GM21423 (cell line): ENCODE measurements at regions not wholly inside any gene's neighbourhood (a gene's known extent, or its start where the extent isn't known, plus 50 kb on each side); places are given as distances from the start of the nearest gene placed in this dataset.
"Not testable (repeated sequence)": the region's sequence is repeated elsewhere in the genome, so short reads cannot be mapped to it uniquely, and the experiment has no call there.

Source experiments
- ATAC-seq: cut with Tn5 transposase; IDR thresholded peaks from one replicate; pipeline ENCODE4 v1.9.1; 2021; ENCODE audit warnings: mild to moderate bottlenecking, moderate library complexity; ENCODE audit not compliant: unreplicated experiment

- no peak for ATAC-seq
Observed at GRCh38 chr10:114872519-114873087, 51.0 kb downstream of the FHIP2A start.

- ATAC-seq = peak; percentile 63
Observed at GRCh38 chr10:114874827-114875411, 53.3 kb downstream of the FHIP2A start.

GRCh38 chr10:114875590-114876081, 54.1 kb downstream of the FHIP2A start:
- not testable (repeated sequence) for ATAC-seq

GRCh38 chr10:114876169-114876568, 54.6 kb downstream of the FHIP2A start:
- ATAC-seq = no peak

- ATAC-seq = peak; percentile 80
Observed at GRCh38 chr10:114876602-114877300, 55.2 kb downstream of the FHIP2A start.

GRCh38 chr10:114877301-114877644, 55.7 kb downstream of the FHIP2A start:
- no peak for ATAC-seq

GRCh38 chr10:114879093-114879492, 57.5 kb downstream of the FHIP2A start:
- no peak for ATAC-seq

GRCh38 chr10:114879541-114880158, 58.1 kb downstream of the FHIP2A start:
- peak; percentile 53 for ATAC-seq

- ATAC-seq = no peak
Observed at GRCh38 chr10:114881417-114881816, 56.6 kb upstream of the TRUB1 start.

- no peak for ATAC-seq
Observed at GRCh38 chr10:114881901-114882300, 56.1 kb upstream of the TRUB1 start.

GRCh38 chr10:114885443-114885842, 52.6 kb upstream of the TRUB1 start:
- ATAC-seq = no peak
